IPS-18a (cell line): ENCODE measurements at regions not wholly inside any gene's neighbourhood (a gene's known extent, or its start where the extent isn't known, plus 50 kb on each side); places are given as distances from the start of the nearest gene placed in this dataset.

Experiments
- H3K27ac ChIP-seq: one replicate; pipeline ENCODE4 v1.5.1; 2013; ENCODE audit warnings: low read length
- H3K27me3 ChIP-seq: one replicate; pipeline ENCODE4 v1.6.1; 2013; ENCODE audit warnings: mild to moderate bottlenecking, low read length; ENCODE audit not compliant: control insufficient read depth, insufficient read depth
- H3K36me3 ChIP-seq: one replicate; pipeline ENCODE4 v1.6.1; 2013; ENCODE audit warnings: low read depth, low read length; ENCODE audit not compliant: control insufficient read depth
- H3K4me1 ChIP-seq: one replicate; pipeline ENCODE4 v1.6.1; 2013; ENCODE audit warnings: low read depth, low read length; ENCODE audit not compliant: control insufficient read depth
- H3K4me3 ChIP-seq: one replicate; pipeline ENCODE4 v1.5.1; 2013; ENCODE audit warnings: low read length
- H3K9ac ChIP-seq: one replicate; pipeline ENCODE4 v1.6.1; 2013; ENCODE audit warnings: mild to moderate bottlenecking, low read length, moderate library complexity
- H3K9me3 ChIP-seq: one replicate; pipeline ENCODE4 v1.6.1; 2013; ENCODE audit warnings: low read depth, low read length; ENCODE audit not compliant: control insufficient read depth

GRCh38 chr4:157564771-157565170, 344.2 kb downstream of the GRIA2 start:
- Histone ChIP-seq H3K27ac (no peak overlapping the region), H3K9me3 (no peaks in the 10 kb centered on the region), H3K4me3 (no peak overlapping the region), H3K9ac (no peak overlapping the region), H3K4me1 (no peaks in the 10 kb centered on the region), H3K27me3 (no peaks in the 10 kb centered on the region), H3K36me3 (no peaks in the 10 kb centered on the region)

GRCh38 chr4:157564218-157564617, 343.7 kb downstream of the GRIA2 start:
- no peak overlapping the region for H3K27ac ChIP-seq

GRCh38 chr4:157558016-157558415, 337.5 kb downstream of the GRIA2 start:
- Histone ChIP-seq H3K27me3 (no peaks in the 10 kb centered on the region), H3K9me3 (no peaks in the 10 kb centered on the region), H3K36me3 (no peaks in the 10 kb centered on the region), H3K4me3 (no peak overlapping the region), H3K4me1 (peaks cover 12% of the 10 kb centered on the region), H3K9ac (no peak overlapping the region), H3K27ac (no peak overlapping the region)

More at GRCh38 chr4:157564218-157564617, 343.7 kb downstream of the GRIA2 start:
- no peaks in the 10 kb centered on the region for H3K9me3 ChIP-seq
- H3K9ac ChIP-seq = no peak overlapping the region
- H3K27me3 ChIP-seq = no peaks in the 10 kb centered on the region
- H3K36me3 ChIP-seq = no peaks in the 10 kb centered on the region
- H3K4me3 ChIP-seq = no peak overlapping the region
- H3K4me1 ChIP-seq = no peaks in the 10 kb centered on the region

- H3K27ac ChIP-seq = no peak overlapping the region
- H3K9ac ChIP-seq = no peak overlapping the region
- H3K27me3 ChIP-seq = no peaks in the 10 kb centered on the region
- no peaks in the 10 kb centered on the region for H3K9me3 ChIP-seq
- H3K4me3 ChIP-seq = no peak overlapping the region
- no peaks in the 10 kb centered on the region for H3K36me3 ChIP-seq
- no peaks in the 10 kb centered on the region for H3K4me1 ChIP-seq
Measured at GRCh38 chr4:157550028-157550427, 329.5 kb downstream of the GRIA2 start.

DNA sequence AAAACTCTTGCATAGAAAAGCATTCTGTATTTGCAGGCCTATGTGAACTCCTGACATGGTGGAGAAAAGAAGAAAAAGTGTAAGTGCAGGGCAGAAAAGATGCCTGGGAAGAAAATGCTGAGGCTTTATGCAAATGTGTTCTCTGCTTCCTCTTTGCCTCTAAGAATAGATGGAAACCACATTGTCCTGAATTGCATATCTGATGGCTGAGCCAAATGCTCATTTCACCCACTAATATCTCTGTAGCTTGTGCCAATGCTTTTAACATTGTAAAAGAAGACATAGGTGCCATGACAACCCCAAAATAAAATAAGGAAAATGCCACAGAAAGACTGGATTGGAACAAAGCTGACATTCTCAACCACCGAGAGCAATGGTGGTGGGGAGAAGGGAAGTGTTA, 307.4 kb downstream of the GRIA2 start:
- no peak overlapping the region for H3K9ac ChIP-seq
- H3K27ac ChIP-seq = no peak overlapping the region
- no peaks in the 10 kb centered on the region for H3K4me1 ChIP-seq
- no peaks in the 10 kb centered on the region for H3K36me3 ChIP-seq
- H3K9me3 ChIP-seq = peaks cover 7% of the 10 kb centered on the region
- no peak overlapping the region for H3K4me3 ChIP-seq
- H3K27me3 ChIP-seq = no peaks in the 10 kb centered on the region

- Histone ChIP-seq H3K27ac (no peak overlapping the region), H3K27me3 (no peaks in the 10 kb centered on the region), H3K36me3 (no peaks in the 10 kb centered on the region), H3K9me3 (peaks cover 7% of the 10 kb centered on the region), H3K9ac (no peak overlapping the region), H3K4me3 (no peak overlapping the region), H3K4me1 (no peaks in the 10 kb centered on the region)
Measured at GRCh38 chr4:157521906-157522305, 301.4 kb downstream of the GRIA2 start.

DNA sequence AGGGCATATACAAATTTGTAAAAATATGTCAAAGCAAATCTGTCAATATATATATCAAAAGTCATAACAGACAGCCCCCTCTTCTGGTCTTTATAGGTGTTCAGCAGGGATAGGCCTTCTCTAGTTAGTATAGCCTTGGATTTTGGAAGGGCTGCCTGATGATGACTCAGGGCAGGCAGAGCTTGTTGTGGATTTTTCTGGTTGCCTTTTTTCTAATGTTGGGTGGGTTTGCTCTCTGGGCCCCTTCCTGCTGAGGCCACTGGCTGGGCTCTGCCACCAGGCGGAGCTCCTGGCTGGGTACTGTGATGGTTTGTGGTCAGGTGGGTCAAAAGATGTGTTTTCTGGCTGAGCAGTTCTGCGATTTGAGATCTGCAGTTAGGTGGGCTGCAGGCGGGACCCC, 294.2 kb downstream of the GRIA2 start:
- no peaks in the 10 kb centered on the region for H3K36me3 ChIP-seq
- no peaks in the 10 kb centered on the region for H3K27me3 ChIP-seq
- no peak overlapping the region for H3K9ac ChIP-seq
- no peak overlapping the region for H3K4me3 ChIP-seq
- H3K9me3 ChIP-seq = no peaks in the 10 kb centered on the region
- H3K27ac ChIP-seq = no peak overlapping the region
- no peaks in the 10 kb centered on the region for H3K4me1 ChIP-seq

GRCh38 chr4:157509341-157509740, 288.8 kb downstream of the GRIA2 start:
- Histone ChIP-seq H3K27ac (no peak overlapping the region), H3K9ac (no peak overlapping the region), H3K4me1 (no peaks in the 10 kb centered on the region), H3K9me3 (no peaks in the 10 kb centered on the region), H3K4me3 (no peak overlapping the region), H3K27me3 (no peaks in the 10 kb centered on the region), H3K36me3 (no peaks in the 10 kb centered on the region)

- no peak overlapping the region for H3K4me3 ChIP-seq
- H3K9me3 ChIP-seq = no peaks in the 10 kb centered on the region
- no peaks in the 10 kb centered on the region for H3K4me1 ChIP-seq
- no peak overlapping the region for H3K9ac ChIP-seq
- H3K36me3 ChIP-seq = no peaks in the 10 kb centered on the region
- no peaks in the 10 kb centered on the region for H3K27me3 ChIP-seq
- H3K27ac ChIP-seq = no peak overlapping the region
Measured at GRCh38 chr4:157502656-157503055, 282.1 kb downstream of the GRIA2 start.

GRCh38 chr4:157459785-157460184, 239.3 kb downstream of the GRIA2 start:
- H3K27me3 ChIP-seq = no peaks in the 10 kb centered on the region
- H3K36me3 ChIP-seq = no peaks in the 10 kb centered on the region
- H3K4me1 ChIP-seq = no peaks in the 10 kb centered on the region
- H3K27ac ChIP-seq = no peak overlapping the region
- no peak overlapping the region for H3K9ac ChIP-seq
- H3K4me3 ChIP-seq = no peak overlapping the region
- no peaks in the 10 kb centered on the region for H3K9me3 ChIP-seq

GRCh38 chr4:157447195-157447594, 226.7 kb downstream of the GRIA2 start:
- no peak overlapping the region for H3K4me3 ChIP-seq
- no peaks in the 10 kb centered on the region for H3K4me1 ChIP-seq
- H3K9me3 ChIP-seq = no peaks in the 10 kb centered on the region
- no peaks in the 10 kb centered on the region for H3K27me3 ChIP-seq
- no peaks in the 10 kb centered on the region for H3K36me3 ChIP-seq
- no peak overlapping the region for H3K27ac ChIP-seq
- H3K9ac ChIP-seq = no peak overlapping the region

DNA sequence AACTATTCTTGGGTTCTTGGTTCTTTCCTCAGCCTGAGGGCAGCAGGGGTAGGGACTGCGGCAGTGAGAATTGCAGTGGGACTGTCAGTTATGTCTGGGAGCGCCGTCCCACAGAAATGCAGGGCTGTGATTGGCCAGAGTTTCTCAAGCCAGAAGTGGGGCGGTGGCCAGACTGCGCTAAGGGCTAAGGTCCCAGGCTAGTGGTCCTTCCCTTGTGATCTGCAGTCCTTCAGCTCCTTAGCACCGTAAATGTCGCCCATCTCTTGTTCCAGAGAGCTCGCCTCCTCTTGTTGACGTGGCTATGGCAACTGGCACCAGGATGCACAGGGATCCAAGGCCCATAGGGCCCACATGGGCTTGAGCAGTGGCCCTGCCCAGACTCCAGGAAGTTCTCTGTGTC, 223.5 kb downstream of the GRIA2 start:
- no peak overlapping the region for H3K4me3 ChIP-seq
- no peak overlapping the region for H3K9ac ChIP-seq
- H3K9me3 ChIP-seq = no peaks in the 10 kb centered on the region
- H3K27me3 ChIP-seq = no peaks in the 10 kb centered on the region
- H3K36me3 ChIP-seq = no peaks in the 10 kb centered on the region
- H3K27ac ChIP-seq = no peak overlapping the region
- no peaks in the 10 kb centered on the region for H3K4me1 ChIP-seq
